MCF 10A (cell line): ENCODE measurements at regions not wholly inside any gene's neighbourhood (a gene's known extent, or its start where the extent isn't known, plus 50 kb on each side); places are given as distances from the start of the nearest gene placed in this dataset.

Experiments
- BruUV-seq: library from RNA; stranded (reverse); fragments of 400-500 nt; replicated peaks from 2 replicates; lab custom pipeline; 2021; lab: Mats Ljungman, UMichigan
- CTCF ChIA-PET: fragments of 300-600 bp; sonication (Branson Sonifier 250); formaldehyde crosslinking; extraction: SDS; loops from one replicate; lab custom pipeline; 2021; ENCODE audit warnings: antibody characterized with exemption, inconsistent platforms; lab: Yijun Ruan, JAX
- POLR2A ChIA-PET: fragments of 300-600, 350-650 bp; sonication (Branson Sonifier 250); formaldehyde crosslinking; extraction: SDS; loops from one replicate; lab custom pipeline; 2020; ENCODE audit warnings: antibody characterized with exemption, inconsistent platforms; lab: Yijun Ruan, JAX
- DNase-seq: peaks from one replicate; pipeline ENCODE4 v3.0.0-alpha.2; 2018; ENCODE audit not compliant: unreplicated experiment
- H3K27ac Mint-ChIP-seq: one replicate; pipeline ENCODE4 v1.8.0; 2022; ENCODE audit warnings: mild to moderate bottlenecking, low read depth, mixed read lengths; ENCODE audit not compliant: unreplicated experiment
- H3K27me3 Mint-ChIP-seq: one replicate; pipeline ENCODE4 v1.8.0; 2022; ENCODE audit warnings: mixed read lengths; ENCODE audit not compliant: insufficient read depth, unreplicated experiment
- H3K36me3 Mint-ChIP-seq: one replicate; pipeline ENCODE4 v1.8.0; 2022; ENCODE audit warnings: mild to moderate bottlenecking, moderate library complexity, mixed read lengths; ENCODE audit not compliant: insufficient read depth, unreplicated experiment
- H3K4me1 Mint-ChIP-seq: one replicate; pipeline ENCODE4 v1.8.0; 2022; ENCODE audit warnings: mixed read lengths; ENCODE audit not compliant: insufficient read depth, unreplicated experiment
- H3K4me3 Mint-ChIP-seq: one replicate; pipeline ENCODE4 v1.8.0; 2022; ENCODE audit warnings: mild to moderate bottlenecking, moderate library complexity, mixed read lengths; ENCODE audit not compliant: unreplicated experiment
- H3K9me3 Mint-ChIP-seq: one replicate; pipeline ENCODE4 v1.8.0; 2022; ENCODE audit warnings: mixed read lengths; ENCODE audit not compliant: unreplicated experiment
- CTCF ChIP-seq: fragments of 200-600 bp; IDR thresholded peaks from one replicate; pipeline ENCODE4 v1.8.0; 2022; ENCODE audit warnings: antibody characterized with exemption, mild to moderate bottlenecking; ENCODE audit not compliant: unreplicated experiment
- intact Hi-C: fragments of 100-400 bp; cut with micrococcal nuclease; formaldehyde crosslinking; loops from 2 replicates; pipeline ENCODE4 v1.14.1; 2022

GRCh38 chr2:60352491-60353405 lies 200.7 kb downstream of the BCL11A start:
- intact Hi-C loops: no loop called here
- no peak overlapping the region for H3K27ac Mint-ChIP-seq
- H3K27me3 Mint-ChIP-seq: no peaks in the 10 kb centered on the region
- BruUV-seq: no TSS peak
- no peaks in the 10 kb centered on the region for H3K9me3 Mint-ChIP-seq
- H3K4me1 Mint-ChIP-seq: peaks cover 8% of the 10 kb centered on the region
- no peak for DNase-seq
- H3K36me3 Mint-ChIP-seq: no peaks in the 10 kb centered on the region
- H3K4me3 Mint-ChIP-seq: no peak overlapping the region
- ChIA-PET CTCF (interaction anchor here (0.5 kb wide), 1 partner anchor 202 kb away, joined by 6 read pairs; no protein-coding TSS in a partner anchor), POLR2A (interaction anchor here (1.0 to 1.6 kb wide), 2 partner anchors 10 to 63 kb away, joined by 3 to 6 read pairs; no protein-coding TSS in a partner anchor)
- TF ChIP-seq CTCF: no peak

GRCh38 chr2:60351802-60352201 lies 201.7 kb downstream of the BCL11A start:
- H3K27ac Mint-ChIP-seq: no peak overlapping the region
- POLR2A ChIA-PET: no interaction called here
- intact Hi-C loops: no loop called here
- no peaks in the 10 kb centered on the region for H3K9me3 Mint-ChIP-seq
- no peaks in the 10 kb centered on the region for H3K27me3 Mint-ChIP-seq
- H3K4me3 Mint-ChIP-seq: no peak overlapping the region
- no TSS peak for BruUV-seq
- H3K4me1 Mint-ChIP-seq: peaks cover 8% of the 10 kb centered on the region
- no peak for DNase-seq
- CTCF ChIA-PET: no interaction called here
- no peak for TF ChIP-seq CTCF
- no peaks in the 10 kb centered on the region for H3K36me3 Mint-ChIP-seq

- CTCF ChIA-PET: interaction anchor here (0.6 kb wide), 1 partner anchor 122 kb away, joined by 3 read pairs; no protein-coding TSS in a partner anchor
Measured at GRCh38 chr2:60351321-60351720, 202.1 kb downstream of the BCL11A start.

More at GRCh38 chr2:60351321-60351720, 202.1 kb downstream of the BCL11A start:
- Mint-ChIP-seq H3K4me3 (no peak overlapping the region), H3K27me3 (no peaks in the 10 kb centered on the region), H3K4me1 (peaks cover 8% of the 10 kb centered on the region), H3K36me3 (no peaks in the 10 kb centered on the region), H3K9me3 (no peaks in the 10 kb centered on the region), H3K27ac (no peak overlapping the region)
- no TSS peak for BruUV-seq
- TF ChIP-seq CTCF: no peak
- intact Hi-C loops: no loop called here
- no peak for DNase-seq
- POLR2A ChIA-PET: no interaction called here
